HG02943 (cell line): ENCODE measurements at regions not wholly inside any gene's neighbourhood (a gene's known extent, or its start where the extent isn't known, plus 50 kb on each side); places are given as distances from the start of the nearest gene placed in this dataset.
"Not testable (repeated sequence)": the region's sequence is repeated elsewhere in the genome, so short reads cannot be mapped to it uniquely, and the experiment has no call there.

ENCODE experiments used
- ATAC-seq: cut with Tn5 transposase; IDR thresholded peaks from one replicate; pipeline ENCODE4 v1.9.1; 2021; ENCODE audit warnings: mild to moderate bottlenecking, low read depth, moderate library complexity; ENCODE audit not compliant: unreplicated experiment

- no peak for ATAC-seq
These were observed 189.0 kb upstream of the ANXA10 start for GRCh38 chr4:167903291-167903721.

- ATAC-seq: no peak
These were observed 185.5 kb upstream of the ANXA10 start for GRCh38 chr4:167906851-167907250.

DNA sequence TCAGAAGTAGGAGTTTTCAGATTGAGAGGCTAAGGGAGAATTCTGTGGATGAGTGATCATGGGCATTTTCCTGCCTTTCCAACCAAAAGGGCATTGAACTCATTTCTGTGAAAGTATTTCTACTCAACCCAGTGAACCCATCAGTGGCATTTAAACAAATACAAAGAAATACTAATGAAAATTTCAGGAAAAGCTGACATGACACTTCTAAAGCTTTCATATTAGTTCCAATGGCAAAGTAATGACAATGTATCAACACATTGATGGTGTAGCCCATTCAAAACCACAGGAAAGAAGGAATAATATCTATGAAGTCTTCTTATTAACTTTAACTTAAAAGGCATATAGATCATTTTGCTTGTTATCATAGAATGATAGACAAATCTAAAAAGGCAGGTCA lies 183.5 kb upstream of the ANXA10 start:
- ATAC-seq: no peak

GRCh38 chr4:167912535-167912934 lies 179.8 kb upstream of the ANXA10 start:
- not testable (repeated sequence) for ATAC-seq

DNA sequence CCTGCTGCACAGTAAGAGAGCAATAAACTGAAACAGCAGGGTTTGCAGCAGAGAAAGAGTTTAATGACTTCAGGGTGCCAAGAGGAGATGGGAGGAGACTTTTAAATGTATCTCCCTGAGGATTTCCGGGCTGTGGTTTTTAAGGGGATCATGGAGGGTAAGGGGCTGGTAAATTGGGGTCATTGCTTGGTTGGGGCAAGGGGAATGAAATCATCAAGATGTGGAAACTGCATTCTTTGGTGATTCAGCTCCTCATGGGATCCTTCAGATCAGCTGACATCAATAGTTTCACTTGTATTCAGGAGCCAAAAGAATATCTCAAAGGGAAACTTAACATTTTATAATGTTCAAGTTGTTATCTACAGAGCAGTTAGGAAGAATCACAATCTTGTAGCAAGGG lies 174.3 kb upstream of the ANXA10 start:
- ATAC-seq: no peak

GRCh38 chr4:167930166-167930565 lies 162.2 kb upstream of the ANXA10 start:
- ATAC-seq: no peak

- no peak for ATAC-seq
These were observed 158.1 kb upstream of the ANXA10 start for GRCh38 chr4:167934216-167934615.

GRCh38 chr4:167939863-167940616 lies 152.3 kb upstream of the ANXA10 start:
- no peak for ATAC-seq

GRCh38 chr4:167943872-167944505 lies 148.3 kb upstream of the ANXA10 start:
- no peak for ATAC-seq

DNA sequence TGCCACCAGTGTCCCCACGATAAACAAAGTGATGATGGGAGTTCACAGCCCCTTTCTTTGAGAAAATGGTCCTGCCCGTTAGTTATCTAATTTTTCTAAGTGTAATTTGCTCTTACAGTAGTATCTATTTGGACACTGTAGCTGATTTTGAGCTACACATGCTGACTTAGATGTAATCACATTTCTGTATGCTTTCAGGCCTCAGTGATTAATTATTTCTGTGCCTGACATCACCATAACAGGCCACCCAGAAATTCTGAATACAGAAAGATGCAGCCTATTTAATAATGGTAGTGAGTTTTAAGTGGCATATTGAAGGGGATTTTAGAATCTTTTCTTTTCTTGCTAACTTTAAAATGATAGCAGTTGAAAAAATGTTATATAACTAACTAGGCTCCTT lies 147.6 kb upstream of the ANXA10 start:
- no peak for ATAC-seq

DNA sequence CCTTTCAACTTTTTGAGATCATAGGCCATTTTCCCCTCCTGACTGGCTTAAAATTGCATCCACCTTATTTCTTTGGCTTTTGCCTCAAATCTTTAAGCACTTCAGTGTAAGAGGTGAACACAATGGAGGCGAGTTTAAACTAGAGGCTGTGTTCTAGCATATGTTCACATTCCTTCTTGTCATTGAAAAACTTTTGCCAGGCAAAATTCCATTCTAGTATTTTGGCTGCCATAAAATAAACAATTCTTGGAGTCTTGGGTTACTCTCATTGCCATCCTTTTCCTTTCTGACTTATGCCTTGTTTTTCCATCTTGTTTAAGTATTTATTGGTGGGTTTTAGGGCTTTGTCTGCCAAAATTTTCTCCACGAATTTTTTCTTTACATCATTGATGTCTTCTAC lies 137.3 kb upstream of the ANXA10 start:
- ATAC-seq: no peak

GRCh38 chr4:167956676-167957075 lies 135.7 kb upstream of the ANXA10 start:
- no peak for ATAC-seq

DNA sequence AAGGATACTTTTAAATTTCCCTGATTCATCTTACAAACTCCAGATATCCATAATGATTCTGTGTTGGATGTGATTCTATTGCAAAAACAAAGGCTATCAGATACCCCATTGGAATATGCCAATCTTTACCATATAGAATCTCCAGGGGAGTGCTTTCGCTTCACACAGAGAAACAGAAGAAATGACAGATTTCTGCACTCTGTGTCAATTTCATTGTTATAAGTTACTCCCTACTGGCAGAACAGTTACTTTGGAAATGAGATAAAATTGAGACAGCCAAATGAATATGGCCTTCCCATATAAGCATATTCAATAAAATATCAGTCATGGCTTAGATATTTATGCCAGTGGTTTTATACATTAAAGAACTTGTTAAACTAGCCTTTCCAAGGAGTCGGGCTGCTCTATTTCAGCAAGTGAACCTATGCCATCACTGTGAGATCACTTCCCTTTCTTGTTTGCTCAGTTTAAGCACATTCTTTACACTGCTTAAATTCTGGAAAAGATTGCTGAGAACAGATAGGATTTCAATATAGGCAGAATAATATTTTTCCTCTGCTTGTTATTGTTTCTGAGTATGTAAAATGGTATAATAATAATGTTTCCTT lies 127.5 kb upstream of the ANXA10 start:
- ATAC-seq: no peak

DNA sequence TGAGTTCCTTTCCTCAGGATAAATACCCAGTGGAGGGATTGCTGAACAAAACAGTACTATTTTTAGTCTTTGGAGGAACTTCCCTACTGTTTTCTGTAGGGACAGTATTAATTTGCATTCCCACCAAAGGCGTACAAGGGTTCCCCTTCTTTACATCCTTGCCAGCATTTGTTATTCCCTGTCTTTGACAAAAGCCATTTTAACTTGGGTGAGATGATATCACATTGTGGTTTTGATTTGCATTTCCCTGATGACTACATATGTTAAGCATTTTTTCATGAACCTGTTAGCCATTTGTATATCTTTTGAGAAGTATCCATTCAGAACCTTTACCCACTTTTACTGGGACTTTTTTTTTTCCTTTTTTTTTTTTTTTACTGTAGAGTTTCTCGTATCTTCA lies 126.2 kb upstream of the ANXA10 start:
- ATAC-seq: no peak

- ATAC-seq: no peak
These were observed 118.8 kb upstream of the ANXA10 start for GRCh38 chr4:167973513-167973912.

GRCh38 chr4:167985565-167985964 lies 106.8 kb upstream of the ANXA10 start:
- ATAC-seq: no peak

DNA sequence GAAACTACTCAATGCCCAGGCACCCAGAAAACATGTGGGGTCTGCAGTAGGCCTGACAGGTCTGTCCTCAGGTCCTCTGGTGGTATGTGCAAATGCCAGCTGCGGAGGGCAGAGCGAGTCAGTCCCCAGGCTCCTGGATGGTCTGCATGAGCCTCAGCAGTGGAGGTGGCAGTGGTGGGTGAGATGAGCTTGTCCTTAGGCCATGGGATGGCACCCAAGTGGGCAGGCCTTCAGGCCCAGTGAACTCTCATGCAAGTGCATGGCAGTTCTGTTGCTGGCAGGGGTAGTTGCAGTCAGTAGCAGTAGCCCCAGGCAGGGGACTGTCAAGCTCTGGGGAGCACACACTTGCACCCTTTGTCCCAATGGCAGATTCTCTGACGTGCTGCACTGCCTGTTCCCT lies 106.3 kb upstream of the ANXA10 start:
- ATAC-seq: no peak

- no peak for ATAC-seq
These were observed 105.1 kb upstream of the ANXA10 start for GRCh38 chr4:167987285-167987684.

- ATAC-seq: no peak
These were observed 102.5 kb upstream of the ANXA10 start for GRCh38 chr4:167989815-167990214.

GRCh38 chr4:168008112-168008511 lies 84.2 kb upstream of the ANXA10 start:
- not testable (repeated sequence) for ATAC-seq

- ATAC-seq: no peak
These were observed 73.2 kb upstream of the ANXA10 start for GRCh38 chr4:168019019-168019651.
